BJ (cell line): ENCODE measurements at regions not wholly inside any gene's neighbourhood (a gene's known extent, or its start where the extent isn't known, plus 50 kb on each side); places are given as distances from the start of the nearest gene placed in this dataset.
"Not testable (repeated sequence)": the region's sequence is repeated elsewhere in the genome, so short reads cannot be mapped to it uniquely, and the experiment has no call there.

Source experiments
- CTCF ChIA-PET: fragments of 350-600 bp; formaldehyde crosslinking; extraction: SDS; loops from one replicate; lab custom pipeline; 2021; ENCODE audit warnings: antibody characterized with exemption, inconsistent platforms; lab: Yijun Ruan, JAX
- POLR2A ChIA-PET: fragments of 300-600 bp; sonication (Branson Sonifier 250); formaldehyde crosslinking; extraction: SDS; loops from one replicate; lab custom pipeline; 2021; ENCODE audit warnings: antibody characterized with exemption; lab: Charles Lee
- DNase-seq: peaks from one replicate; pipeline ENCODE4 v3.0.0-alpha.2; 2011; ENCODE audit warnings: low read depth
- H3K27me3 ChIP-seq: 2 replicates; pipeline ENCODE4 v1.6.0; 2011; ENCODE audit warnings: low read length; ENCODE audit not compliant: control insufficient read depth, insufficient read depth
- H3K36me3 ChIP-seq: 2 replicates; pipeline ENCODE4 v1.5.1; 2011; ENCODE audit warnings: low read length; ENCODE audit not compliant: control insufficient read depth, insufficient read depth
- H3K4me3 ChIP-seq: 2 replicates; pipeline ENCODE4 v1.5.1; 2011; ENCODE audit warnings: low read depth, mild to moderate bottlenecking, control low read depth, low read length
- TF ChIP-seq, protein P1 (sequence below): IDR thresholded peaks from 2 replicates; pipeline ENCODE4 v1.5.1; 2011; ENCODE audit warnings: low read depth, mild to moderate bottlenecking, control low read depth, inconsistent platforms, low read length, moderate library complexity; ENCODE audit not compliant: insufficient read depth

DNA sequence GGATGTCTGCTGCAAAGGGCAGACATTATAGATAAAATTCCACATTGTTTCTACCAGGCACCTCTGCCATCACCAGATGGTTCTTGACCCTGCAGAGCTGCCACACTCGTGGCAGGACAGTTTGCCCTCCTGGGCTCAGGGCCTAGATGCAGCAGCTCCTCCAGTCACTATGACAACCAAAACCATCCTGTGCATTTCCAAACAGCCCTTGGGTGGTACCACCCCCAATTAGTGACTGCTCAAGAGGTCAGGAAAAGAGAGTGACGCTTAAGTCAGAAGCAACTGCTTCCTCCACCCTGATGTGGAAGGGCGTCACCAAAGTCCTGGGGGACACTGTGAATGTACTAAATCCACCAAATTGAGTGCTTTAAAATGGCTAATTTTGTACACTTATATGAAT is 109.2 kb downstream of the C16orf95 start:
- no peak overlapping the region for H3K4me3 ChIP-seq
- CTCF ChIA-PET, result interaction anchor here (0.5 to 1.6 kb wide), 4 partner anchors 8 to 1358 kb away, joined by 3 to 6 read pairs (median 4); no protein-coding TSS in a partner anchor
- TF ChIP-seq, protein P1, sequence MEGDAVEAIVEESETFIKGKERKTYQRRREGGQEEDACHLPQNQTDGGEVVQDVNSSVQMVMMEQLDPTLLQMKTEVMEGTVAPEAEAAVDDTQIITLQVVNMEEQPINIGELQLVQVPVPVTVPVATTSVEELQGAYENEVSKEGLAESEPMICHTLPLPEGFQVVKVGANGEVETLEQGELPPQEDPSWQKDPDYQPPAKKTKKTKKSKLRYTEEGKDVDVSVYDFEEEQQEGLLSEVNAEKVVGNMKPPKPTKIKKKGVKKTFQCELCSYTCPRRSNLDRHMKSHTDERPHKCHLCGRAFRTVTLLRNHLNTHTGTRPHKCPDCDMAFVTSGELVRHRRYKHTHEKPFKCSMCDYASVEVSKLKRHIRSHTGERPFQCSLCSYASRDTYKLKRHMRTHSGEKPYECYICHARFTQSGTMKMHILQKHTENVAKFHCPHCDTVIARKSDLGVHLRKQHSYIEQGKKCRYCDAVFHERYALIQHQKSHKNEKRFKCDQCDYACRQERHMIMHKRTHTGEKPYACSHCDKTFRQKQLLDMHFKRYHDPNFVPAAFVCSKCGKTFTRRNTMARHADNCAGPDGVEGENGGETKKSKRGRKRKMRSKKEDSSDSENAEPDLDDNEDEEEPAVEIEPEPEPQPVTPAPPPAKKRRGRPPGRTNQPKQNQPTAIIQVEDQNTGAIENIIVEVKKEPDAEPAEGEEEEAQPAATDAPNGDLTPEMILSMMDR, result no peak

DNA sequence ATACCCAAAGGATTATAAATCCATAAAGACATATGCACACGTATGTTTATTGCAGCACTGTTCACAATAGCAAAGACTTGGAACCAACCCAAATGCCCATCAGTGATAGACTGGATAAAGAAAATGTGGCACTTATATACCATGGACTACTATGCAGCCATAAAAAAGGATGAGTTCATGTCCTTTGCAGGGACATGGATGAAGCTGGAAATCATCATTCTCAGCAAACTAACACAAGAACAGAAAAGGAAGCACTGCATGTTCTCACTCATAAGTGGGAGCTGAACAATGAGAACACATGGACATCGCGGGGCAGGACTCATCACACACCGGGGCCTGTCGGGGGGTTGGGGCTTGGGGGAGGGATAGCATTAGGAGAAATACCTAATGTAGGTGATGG is 108.2 kb downstream of the C16orf95 start:
- H3K36me3 ChIP-seq, H3K4me3 ChIP-seq, DNase-seq, H3K27me3 ChIP-seq, CTCF ChIA-PET, POLR2A ChIA-PET: not testable (repeated sequence)

More for the DNA sequence above, 109.2 kb downstream of the C16orf95 start:
- DNase-seq, result no peak
- no peaks in the 10 kb centered on the region for H3K36me3 ChIP-seq
- no peaks in the 10 kb centered on the region for H3K27me3 ChIP-seq
- POLR2A ChIA-PET, result no interaction called here

DNA sequence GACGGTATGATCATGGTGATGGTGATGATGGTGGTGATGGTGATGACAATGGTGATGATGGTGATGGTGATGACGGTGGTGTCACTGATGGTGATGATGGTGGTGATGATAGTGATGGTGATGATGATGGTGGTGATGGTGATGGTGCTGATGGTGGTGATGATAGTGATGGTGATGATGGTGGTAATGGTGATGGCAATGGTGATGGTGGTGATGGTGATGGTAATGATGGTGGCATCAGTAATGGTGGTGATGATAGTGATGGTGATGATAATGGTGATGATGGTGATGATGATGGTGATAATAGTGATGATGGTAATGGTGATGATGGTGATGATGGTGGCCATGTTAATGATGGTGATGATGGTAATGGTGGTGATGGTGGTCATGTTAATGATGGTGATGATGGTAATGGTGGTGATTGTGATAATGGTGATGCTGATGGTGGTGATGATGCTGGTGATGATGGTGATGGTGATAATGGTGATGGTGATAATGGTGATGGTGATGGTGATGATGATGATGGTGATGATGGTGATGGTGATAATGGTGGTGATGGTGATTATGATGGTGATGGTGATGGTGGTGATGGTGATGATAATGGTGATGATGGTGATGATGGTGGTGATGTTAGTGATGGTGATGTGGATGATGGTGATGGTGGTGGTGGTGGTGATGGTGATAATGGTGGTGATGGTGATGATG is 107.2 kb downstream of the C16orf95 start:
- ChIA-PET POLR2A (no interaction called here), CTCF (no interaction called here)
- no peaks in the 10 kb centered on the region for H3K27me3 ChIP-seq
- H3K4me3 ChIP-seq, result no peak overlapping the region
- TF ChIP-seq, protein P1, result no peak
- no peaks in the 10 kb centered on the region for H3K36me3 ChIP-seq
- DNase-seq, result no peak

DNA sequence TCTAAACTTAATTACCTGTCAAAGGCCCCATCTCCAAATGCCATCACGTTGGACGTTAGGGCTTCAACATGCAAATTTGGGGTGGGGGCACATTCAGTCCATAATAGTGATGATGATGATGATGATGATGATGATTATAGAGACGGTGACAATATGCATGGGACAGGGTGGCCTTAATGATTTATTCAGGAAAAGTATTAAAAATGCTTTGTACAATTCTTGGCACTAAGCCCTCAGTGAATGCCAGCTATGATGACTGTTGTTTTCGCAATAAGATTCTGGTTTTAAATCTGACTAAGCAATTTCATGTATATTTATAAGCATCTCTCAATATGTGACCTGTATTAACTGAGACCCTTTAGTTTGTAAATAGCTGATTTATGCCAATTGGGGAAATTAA is 106.3 kb downstream of the C16orf95 start:
- Histone ChIP-seq H3K27me3 (no peaks in the 10 kb centered on the region), H3K36me3 (no peaks in the 10 kb centered on the region), H3K4me3 (no peak overlapping the region)
- CTCF ChIA-PET, result interaction anchor here (2.9 kb wide), 1 partner anchor 9 kb away, joined by 16 read pairs; no protein-coding TSS in a partner anchor
- POLR2A ChIA-PET, result no interaction called here
- DNase-seq, result no peak
- TF ChIP-seq, protein P1, result no peak

DNA sequence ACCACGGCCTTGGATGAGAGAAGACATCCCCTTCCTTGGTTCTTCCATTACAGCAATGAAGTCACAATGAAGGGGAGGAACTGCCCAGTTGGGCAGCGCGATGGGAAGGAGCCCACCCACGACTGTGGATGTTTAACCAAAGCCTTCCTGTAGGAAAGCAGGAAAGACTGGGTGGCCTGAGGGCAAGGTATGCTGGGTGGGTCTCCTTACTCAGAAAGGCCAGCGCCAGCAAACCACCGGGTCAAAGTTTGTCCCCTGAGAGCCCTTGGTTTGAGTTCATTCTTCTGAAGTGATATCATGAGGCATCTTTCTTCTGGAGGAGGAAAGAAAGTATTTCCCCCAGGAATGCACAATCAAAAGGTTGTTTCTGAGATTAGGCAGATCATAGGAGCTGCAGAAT is 105.2 kb downstream of the C16orf95 start:
- DNase-seq, result no peak
- CTCF ChIA-PET, result interaction anchor here (2.9 kb wide), 1 partner anchor 10 kb away, joined by 16 read pairs; no protein-coding TSS in a partner anchor
- TF ChIP-seq, protein P1, result no peak
- Histone ChIP-seq H3K27me3 (no peaks in the 10 kb centered on the region), H3K36me3 (no peaks in the 10 kb centered on the region), H3K4me3 (no peak overlapping the region)
- POLR2A ChIA-PET, result no interaction called here
